NCI-H510A (cell line): ENCODE measurements at regions not wholly inside any gene's neighbourhood (a gene's known extent, or its start where the extent isn't known, plus 50 kb on each side); places are given as distances from the start of the nearest gene placed in this dataset.

Source experiments
- DNase-seq: peaks from one replicate; lab custom pipeline; 2025; lab: John Stamatoyannopoulos, UW

DNA sequence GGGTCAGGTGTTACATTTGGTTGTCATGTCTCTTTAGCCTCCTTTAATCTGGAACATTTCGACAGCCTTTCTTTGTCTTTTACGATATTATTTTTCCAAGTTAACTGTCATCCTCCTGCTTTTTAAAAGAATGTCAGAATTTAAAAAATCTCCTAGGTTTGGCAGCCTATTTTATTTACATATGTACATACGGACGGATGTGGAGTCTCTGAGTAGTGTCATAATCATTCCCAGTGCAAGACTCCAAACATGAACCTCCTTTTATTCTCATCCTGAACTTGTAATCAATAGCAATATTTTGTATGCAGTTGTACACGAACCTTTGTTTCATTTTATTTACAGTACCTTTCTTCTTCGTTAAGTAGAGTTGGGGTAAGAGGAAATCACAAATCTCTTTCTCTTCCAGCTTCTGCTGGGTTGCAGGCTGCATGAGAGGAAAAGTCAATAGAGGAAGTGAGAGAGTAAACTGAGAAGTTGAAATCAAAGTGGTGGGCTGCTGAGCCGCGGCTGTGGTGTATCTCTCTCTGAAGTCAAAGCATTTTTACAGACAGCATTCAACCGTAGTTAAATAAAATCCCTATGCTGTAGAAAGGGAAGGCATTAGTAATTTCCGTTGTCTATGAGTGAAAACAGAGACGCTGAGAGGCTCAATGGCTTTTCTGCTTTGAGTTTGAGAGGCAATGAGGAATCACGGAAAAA, 53.9 kb upstream of the RPS6KA3 start:
- no peak for DNase-seq

- no peak for DNase-seq
Observed at GRCh38 chrX:20319054-20319453, 52.3 kb upstream of the RPS6KA3 start.

GRCh38 chrX:20317873-20318272, 51.2 kb upstream of the RPS6KA3 start:
- DNase-seq, result no peak
